Pons (tissue), 1 donor: ENCODE measurements at regions not wholly inside any gene's neighbourhood (a gene's known extent, or its start where the extent isn't known, plus 50 kb on each side); places are given as distances from the start of the nearest gene placed in this dataset.

Experiments
- DNase-seq: peaks from one replicate; pipeline ENCODE4 v3.0.0-alpha.2; 2016; ENCODE audit warnings: low spot score

DNA sequence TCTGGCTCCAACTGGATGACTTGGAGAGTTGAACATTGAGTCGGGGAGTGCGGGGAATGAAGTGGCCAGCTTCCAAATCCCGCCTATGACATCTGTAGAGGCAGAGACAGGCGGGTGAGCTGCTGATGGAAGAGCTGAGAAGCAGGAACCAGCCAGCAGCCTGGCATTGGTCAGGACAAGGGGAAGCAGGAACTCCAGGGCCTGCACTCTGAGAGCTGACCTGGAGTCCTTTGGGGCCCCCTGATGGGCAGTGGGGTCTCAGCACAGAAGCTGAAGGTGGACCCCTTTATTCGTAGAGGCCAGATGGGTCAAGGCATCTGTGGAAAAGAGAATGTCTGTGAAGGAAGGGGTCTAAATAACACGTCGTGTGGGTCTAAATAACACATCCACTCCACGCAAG, 57.0 kb downstream of the SEC61G start:
- DNase-seq = no peak

DNA sequence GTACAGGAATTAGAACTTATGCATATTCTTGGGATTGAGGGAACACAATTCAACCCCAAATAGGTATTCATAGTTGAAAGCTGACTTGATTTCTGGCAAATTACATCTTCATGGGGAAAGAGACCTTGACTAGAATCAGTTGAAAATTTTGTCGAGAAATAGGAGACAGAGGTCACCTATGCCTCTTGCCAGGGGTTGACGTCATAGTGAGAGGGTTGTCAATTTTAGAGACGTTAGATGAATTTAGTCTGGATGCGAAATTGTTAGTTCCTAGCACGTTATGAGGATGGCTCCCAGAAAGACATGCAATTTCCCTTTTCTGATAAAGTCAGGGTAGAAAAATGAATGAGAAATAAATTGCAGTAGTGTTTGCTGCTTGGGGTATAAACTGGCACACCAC, 59.3 kb downstream of the SEC61G start:
- DNase-seq = no peak

DNA sequence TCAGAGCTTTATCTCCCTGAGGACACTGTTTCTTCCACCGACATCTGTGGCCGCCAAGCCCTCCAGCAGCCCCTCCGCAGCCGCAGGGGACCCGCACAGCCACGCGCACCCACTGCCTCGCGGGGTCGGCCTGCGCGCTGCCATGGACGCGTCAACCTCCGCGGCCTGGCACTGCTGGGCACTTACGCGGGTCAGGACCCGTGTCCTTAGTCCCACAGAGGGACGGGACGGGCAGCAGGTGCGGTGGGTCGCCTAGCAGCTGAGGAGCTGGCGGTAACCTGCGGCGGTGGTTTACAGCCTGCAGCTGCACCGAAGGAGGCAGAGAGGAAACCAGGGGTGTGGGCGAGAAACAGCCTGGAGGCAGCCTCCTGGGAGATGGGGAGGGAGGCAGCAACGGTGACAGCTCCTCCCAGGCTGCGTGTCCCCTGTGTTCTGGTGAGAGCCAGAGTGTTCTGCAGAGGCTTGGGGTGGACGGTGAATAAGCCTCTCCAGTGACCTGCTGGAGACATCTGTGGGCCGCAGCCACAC, 61.3 kb downstream of the SEC61G start:
- no peak for DNase-seq

DNA sequence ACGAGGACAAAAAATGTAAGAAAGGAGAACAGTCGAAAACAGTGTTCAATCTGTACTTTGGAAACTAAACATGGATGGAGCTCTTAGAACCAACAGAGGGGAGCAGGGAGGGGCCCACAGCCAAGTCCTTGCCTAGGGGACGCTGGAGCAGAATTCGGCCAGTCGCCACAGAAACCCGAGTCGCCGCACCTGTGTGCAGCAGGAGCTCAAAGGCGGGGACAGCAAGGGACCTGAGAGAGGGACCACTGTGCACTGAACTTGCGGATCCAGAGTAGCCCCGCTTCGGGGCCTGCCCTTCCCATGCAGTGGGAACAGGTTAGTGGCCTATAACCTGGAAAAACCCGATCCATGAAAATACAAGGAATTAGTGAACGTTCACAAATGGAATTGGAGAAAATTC, 68.1 kb downstream of the SEC61G start:
- no peak for DNase-seq

DNA sequence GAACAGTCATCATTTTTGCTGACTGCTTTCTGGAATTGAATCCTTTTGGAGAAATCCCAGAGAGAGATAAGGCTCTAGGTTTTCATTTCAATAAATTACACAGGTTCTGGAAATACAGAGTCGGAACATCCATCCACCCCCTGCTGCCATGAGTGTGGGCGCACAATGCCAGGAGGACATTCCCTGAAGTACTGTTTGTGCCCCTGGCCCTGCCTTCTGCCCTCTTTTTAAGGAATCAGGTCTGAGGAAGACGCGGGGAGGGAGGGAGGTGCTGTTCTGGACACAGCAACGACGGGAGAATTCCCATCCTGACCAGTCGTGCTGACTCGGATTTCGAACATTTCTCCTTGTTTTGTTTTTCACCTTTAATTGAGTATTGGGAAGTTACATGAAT, 69.0 kb downstream of the SEC61G start:
- no peak for DNase-seq

DNA sequence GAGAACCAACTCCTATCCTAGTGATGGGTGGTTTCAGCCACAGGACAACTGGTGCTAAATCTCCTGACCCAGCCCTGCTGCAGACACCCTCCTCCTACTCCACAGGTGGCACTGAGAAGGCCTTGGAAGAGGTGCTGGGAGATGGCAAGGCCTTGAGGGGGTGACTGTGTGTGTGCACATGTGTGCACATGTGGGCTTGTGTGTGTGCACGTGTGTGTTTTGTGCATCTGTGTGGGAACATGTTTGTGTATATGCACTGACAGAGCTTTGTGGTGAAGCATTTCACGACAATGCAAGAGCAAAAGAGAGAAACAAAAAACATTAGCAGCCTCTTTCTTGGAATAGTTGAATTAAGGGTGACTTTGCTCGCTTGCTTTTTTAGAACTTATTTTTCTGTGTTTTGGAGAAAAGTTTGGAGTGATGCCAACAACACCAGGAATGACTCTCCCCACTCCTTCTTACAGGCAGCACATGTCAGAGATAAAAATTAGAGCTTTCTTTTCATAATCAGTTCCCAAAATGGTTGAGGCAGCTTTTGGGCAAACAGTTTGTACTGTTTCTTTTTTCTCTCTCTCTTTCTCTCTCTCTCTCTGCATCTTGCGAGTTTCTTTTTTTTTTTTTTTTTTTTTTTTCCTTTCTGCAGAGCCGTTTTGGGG, 69.5 kb downstream of the SEC61G start:
- DNase-seq = no peak

DNA sequence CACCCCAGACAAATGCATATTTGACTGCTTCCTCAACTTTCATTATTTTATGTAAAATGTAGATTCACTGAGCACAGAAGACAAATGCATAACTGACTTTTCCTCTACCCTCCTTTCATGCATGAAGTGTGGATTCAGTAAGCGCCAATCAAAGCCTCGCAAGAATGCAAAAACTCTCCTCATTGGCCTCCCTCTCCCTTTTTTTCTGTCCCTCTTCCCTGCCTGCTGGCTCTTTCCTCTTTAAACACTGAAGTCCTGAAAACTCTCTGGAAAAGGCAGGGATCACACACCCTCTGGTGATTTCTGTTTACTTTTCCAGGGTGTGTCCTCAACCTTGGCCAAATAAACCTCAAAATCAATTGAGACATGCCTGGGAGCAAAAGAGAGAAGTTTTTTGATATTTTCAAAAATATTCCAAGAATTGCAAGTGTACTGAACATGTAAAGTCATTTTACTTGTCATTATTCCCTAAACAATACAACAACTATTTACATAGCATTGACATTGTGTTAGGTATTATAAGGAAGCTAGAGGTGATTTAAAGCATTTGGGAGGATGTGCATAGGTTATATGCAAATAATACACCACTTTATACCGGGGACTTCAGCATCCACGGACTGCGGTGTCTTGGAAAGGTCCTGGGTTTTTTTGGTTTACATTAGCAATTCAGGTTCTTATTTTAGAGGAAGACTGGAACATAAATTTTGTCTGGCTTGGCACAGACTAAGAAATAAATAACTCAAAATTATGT, 71.4 kb downstream of the SEC61G start:
- no peak for DNase-seq

DNA sequence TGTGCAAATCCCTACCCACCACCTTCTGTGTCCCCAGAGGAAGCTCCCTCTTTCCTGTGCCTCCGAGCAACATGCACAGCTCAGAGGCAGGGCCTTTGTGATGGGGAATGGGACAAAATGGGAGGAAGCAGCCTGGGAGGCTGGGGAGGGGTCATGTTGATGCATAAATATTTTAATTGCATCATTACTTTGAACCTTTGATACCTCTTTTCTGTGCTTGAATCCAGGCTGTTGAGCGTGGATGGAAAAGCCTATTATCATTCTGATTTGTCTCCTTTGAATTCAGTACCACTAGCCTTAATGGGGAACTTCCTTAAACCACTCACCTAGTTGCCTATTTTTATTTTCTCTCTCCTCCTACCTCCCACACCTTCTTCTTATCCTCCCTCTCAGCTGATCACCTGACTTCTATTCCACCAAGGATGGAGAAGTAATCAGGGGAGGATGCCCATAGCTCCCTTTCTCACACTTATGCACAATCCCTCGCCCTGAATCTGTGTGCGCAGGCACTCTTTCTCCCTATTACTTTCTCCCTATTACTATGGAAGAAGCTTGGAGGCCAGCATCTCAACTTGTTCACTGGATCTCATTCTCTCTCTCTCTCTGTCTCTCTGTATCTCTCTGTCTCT, 78.5 kb downstream of the SEC61G start:
- no peak for DNase-seq

DNA sequence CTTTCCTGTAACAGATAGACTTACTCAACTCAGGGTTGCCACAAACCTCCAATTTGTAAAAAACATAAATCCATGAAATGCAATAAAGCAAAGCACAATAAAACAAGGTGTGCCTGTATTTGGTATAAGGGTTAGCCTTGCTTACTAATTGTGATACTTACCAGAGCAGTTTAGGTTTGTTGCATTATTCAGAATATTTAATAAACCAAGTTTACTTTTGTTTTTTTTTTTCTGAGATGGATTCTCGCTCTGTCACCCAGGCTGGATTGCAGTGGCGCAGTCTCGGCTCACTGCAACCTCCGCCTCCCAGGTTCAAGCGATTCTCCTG, 79.6 kb downstream of the SEC61G start:
- DNase-seq = no peak

DNA sequence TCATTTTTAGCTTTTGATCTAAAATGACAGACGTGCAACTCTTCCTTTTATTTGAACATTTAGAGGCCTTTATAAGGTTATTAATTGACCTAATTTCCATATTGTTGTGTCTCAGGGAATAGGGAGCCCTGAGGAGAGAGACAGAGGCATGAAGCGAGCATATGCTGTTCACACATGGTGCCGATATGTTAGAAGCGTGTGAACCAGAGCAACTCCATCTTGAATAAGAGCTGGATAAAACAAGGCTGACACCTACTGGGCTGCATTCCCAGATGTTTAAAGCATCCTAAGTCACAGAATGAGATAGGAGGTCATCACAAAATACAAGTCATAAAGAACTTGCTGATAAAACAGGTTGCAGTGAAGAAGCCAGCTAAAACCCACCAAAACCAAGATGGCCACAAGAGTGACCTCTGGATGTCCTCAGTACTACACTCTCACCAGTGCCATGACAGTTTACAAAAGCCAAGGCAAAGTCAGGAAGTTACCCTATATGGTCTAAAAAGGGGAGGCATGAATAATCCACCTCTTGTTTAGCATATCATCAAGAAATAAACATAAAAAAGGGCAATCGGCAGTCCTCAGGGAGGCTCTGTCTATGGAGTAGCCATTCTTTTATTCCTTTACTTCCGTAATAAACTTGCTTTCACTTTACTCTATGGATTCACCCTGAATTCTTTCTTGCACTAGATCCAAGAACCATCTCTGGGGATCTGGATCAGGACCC, 80.1 kb downstream of the SEC61G start:
- no peak for DNase-seq

DNA sequence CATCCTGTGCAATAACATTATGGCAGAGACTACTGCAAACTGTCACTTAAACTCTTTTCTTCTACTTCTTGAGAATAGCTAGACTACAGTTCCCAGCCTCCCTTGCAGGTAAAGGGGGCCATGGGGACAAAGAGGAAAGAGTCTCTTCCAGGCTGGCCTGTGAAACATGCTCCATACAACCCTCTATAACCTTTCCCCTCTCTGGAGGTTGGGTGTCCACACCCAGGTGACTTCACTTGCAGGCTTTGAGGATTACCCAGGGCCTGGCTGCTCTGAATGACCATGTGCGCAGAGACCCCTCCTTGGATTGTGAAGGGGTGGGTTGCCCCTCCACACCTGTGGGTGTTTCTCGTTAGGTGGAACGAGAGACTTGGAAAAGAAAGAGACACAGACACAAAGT, 84.1 kb downstream of the SEC61G start:
- no peak for DNase-seq

DNA sequence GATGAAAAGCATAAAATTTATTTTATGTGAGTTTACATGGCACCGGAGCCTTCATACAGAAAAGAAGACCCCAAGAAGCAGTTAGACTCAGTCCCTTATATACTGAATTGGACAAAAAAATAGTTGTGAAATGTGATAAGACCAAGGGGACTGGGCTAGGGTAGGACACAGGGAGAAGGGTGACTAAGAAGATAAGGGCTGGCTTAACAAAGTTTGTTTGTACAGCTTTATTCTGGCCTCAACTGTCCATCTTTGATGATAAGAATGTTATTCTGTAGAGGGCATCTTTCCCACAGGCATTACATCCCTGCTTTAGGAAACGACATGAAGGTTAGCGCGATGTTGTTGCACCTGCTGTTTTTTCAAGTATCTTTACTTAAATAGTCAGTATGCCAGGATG, 86.5 kb downstream of the SEC61G start:
- no peak for DNase-seq

DNA sequence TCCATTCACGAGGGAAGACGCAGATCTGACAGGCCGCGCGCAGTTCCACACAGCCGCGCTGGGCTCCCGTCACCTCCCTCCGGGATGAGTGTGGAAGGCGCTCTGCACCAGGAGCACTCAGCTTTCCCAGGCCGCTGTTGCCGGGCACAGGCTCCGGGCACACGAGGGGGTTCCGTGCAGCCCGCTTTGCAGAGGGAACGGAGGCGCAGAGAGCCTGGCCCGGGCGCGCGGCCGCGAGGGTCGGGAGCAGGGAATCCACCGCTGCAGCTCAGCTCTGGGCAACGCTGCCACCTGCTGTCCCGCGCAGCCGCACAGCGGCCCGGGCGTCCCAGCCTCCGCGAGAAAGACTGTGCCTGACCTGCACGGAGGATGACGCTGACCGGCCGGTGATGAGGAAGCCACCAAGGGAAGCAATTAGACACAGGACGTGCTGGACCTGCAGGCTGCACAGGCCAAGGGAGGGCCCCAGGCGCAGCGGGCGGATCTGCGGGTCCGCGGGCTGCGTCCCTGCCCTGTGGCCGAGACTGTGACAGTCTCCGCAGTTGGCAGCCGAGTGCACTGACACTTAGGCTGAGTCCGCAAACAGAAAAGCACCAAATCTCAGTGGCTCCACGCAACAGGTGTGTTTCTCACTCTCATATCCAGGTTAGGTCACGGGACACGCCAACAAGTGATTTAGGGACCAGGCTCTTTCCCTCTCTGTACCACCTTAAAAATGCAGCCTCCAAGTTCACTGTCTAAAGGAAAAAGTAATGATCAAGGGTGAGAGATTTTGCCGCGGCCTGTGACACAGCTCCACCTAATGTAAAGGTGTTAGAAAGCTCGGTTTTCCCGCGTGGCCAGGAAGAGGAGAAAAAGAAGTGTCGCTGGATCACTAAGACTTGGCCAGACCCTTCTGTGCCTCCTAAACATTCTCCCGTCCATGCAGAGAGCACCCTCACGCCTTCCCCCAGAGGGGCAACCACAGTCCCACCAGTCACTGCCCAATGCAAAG, 94.5 kb downstream of the SEC61G start:
- peak; percentile 38 for DNase-seq

DNA sequence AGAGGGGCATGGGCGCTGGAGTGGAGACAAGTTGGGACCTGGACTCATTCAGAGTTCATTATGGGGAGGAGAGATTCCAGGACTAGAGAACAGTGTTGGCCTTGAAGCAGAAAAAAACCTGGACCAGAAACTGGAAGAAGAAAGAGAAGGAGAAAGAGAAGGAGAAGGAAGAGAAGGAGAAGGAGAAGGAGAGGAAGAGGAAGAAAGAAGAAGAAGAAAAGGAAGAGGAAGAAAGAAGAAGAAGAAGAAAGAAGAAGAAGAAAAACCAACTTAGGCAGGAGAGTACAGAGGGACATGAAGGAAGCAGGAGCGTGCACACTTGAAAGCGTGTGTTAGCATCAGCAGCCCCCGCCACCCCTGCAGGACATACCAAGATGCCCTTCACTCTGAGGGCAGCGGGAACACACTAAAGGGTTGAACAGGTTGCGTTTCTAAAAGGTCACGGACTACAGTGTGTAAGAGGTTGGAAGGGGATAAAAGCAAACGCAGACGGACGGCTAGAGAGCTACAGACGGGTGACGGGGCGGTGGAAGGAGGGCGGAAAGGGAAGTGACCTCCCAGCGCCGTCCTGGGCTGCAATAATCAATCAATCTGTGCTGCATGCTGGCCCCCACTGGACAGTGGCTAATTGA, 95.3 kb downstream of the SEC61G start:
- no peak for DNase-seq

DNA sequence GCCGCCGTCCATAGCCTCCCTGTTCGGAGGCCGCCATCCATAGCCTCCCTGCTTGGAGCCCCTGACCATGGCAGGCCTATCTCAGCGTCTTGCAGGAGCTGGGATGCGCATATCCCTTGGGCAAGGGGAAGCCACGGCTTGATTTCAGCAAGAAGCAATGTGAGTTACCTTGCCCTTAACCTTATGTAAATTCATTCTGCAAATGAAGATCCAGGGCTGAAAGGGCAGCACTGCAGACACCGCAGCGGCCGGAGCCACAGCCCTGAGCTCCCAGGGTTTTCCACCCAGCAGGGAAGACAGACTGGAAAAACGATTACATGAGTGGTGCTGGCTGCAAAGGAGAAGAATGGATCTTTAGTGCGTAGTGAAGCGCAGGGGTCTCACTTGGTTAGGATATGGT, 95.8 kb downstream of the SEC61G start:
- no peak for DNase-seq

DNA sequence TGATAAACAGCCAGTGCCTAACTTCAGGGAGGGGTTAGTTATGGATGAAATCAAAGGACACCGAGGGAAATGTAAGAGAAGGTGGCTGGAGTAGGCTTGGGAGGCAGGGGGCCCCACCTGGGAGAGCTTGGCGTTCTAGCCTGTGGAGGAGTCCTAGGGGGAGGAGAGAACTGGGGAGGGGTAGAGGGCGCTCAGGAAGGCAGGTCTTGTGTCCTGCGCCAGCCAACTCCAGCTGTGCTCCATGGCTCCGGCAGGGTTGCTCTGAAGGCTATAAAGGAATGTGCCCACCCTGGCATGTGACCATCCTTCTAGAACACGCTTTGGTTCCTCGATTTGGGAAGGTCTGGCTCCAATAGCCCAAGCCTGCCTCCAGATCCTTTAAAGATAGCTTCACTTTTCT, 96.3 kb downstream of the SEC61G start:
- DNase-seq = no peak

DNA sequence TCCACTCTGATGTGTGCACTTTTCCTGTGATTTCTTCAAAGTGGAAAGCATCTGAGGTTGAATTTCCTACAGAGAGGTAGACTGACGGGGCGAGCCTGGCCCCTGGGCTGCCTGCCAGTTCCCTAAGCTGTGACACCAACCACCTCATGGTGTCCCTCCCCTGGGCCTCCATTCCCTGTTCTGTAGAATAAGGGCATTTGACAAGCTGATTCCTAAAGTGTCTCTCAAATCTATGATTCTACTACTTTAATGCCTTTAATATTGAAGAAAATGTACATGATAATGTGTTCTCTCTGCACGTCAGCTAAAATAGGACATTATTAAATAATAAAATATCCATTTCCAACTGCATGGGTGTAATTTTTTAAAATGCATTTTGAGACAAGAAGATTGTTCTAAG, 105.1 kb downstream of the SEC61G start:
- DNase-seq = no peak

DNA sequence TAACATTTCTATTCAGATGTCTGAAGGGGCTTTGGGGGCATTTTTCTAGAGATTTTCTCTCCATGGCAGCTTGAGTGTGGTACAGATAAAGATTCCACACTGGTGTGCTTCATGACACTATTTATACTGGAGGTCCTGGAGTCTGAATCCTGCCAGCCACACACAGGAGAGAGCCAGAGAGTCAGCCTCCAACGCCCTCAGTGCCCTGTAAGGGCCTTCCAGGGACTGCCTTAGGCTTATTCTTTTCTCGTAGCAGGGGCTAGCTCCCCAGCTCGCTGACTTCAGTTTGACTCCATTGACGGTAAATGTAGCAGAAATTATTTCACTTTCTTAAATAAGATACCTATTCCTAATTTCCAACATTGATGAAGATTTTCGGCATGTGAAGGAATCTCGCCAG, 100.9 kb downstream of the VSTM2A start:
- DNase-seq = no peak

DNA sequence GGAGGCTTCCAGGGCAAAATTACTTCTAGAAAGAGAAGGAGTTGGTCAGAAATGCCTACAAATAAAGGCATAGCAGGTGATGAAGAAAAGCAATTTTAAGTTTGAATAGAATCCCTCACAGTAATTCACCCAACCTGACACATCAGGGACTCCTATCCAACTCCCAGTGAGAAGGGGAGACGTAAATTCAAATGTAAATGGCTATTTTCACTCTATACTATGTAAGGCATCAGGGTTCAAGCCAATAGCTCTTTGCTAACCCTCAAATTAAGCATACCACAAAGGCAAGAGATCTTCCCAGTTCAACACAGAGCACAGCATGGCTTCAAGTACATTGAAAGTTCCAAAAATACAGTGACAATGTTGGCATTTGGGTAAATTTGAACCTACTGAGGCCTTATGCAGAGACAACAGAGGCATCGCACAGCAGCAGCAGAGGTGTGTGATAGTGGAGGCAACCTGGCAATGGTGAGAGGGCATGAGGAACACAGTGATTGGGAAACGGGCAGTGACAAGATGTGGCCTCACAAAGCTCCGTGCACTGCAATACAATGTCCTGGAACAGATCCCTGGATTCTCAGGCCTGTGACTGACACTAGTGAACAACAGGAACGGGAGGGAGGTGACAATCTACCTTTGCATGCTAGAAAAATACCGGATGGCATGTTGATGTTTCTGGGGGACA, 95.7 kb downstream of the VSTM2A start:
- DNase-seq = no peak

DNA sequence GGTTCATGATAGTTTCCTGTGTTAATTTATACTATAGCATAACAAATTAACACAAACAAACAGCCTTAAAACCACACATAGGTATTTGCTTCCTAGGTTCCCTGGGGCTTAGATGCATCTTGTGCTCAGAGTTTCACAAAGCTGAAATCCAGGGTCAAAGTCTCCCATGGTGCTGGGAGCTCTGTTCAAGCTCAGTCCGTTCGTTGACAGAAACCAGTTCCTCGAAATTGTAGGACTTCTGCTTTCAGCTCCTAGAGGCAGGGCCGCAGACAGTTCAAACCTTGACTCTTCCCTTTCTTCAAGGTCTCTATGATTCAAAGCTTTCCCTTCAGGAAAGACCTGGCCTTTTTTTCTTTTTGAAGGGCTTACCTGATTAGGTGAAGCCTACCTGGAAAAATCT, 90.5 kb downstream of the VSTM2A start:
- DNase-seq = no peak
